ENCODE measurements at regions not wholly inside any gene's neighbourhood (a gene's known extent, or its start where the extent isn't known, plus 50 kb on each side); places are given as distances from the start of the nearest gene placed in this dataset.

- TF ChIP-seq POLR2A (IDR thresholded peaks at IDR 0.05) (no peak), POLR2AphosphoS5 (IDR thresholded peaks at IDR 0.05) (no peak), CTCF (IDR thresholded peaks at IDR 0.05) (no peak)
These were observed 200.3 kb upstream of the PPP2R2D start for GRCh38 chr10:131700506-131700905.

DNA sequence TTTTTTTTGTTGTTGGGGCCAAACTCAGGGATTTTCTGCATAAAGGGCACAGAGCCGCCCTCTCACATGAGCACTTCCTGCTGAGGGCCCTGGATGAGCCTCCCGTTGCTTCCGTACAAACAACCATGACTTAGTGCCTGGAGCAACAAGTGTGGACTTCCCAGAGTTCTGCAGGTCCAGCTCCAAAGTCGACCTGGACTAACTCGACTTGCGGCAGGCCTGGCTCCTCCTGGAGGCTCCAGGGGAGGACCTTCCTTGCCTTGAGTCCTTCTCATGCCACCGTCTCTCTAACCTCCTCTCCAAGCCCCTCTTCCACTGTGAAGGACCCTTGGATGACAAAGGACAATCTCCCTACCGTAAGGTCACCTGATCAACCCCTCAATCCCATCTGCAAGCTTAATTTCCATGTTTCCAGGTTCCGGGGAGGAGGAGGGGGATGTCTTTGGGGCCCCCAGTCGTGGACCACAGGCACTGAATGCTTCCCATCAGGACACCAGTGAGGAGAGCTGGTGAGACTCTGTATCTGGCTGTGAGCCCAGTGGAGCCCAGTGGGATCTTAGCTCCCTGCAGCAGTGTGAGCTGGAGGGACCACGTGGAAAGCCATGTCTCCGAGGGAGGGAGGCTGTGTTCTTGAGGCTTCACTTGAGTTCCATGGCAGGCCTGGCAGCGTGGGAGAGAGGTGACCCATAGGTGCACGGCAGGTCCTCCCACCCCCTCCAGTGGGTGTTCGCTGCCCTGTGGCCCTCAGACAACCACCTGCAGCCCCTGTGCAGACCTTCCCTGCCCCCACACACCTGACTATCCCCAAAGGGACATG, 199.5 kb upstream of the PPP2R2D start:
- Histone ChIP-seq H3K27me3 (replicated peaks; ENCODE audit: insufficient read depth) (peaks cover 2% of the 10 kb centered on the region), H3K36me3 (no peaks in the 10 kb centered on the region), H3K9me3 (no peaks in the 10 kb centered on the region), H3K4me3 (no peak overlapping the region), H3K4me1 (replicated peaks) (no peaks in the 10 kb centered on the region), H3K27ac (no peak overlapping the region)
- TF ChIP-seq CTCF (IDR thresholded peaks at IDR 0.05) = no peak
- no peak for TF ChIP-seq POLR2AphosphoS5 (IDR thresholded peaks at IDR 0.05)
- TF ChIP-seq POLR2A (IDR thresholded peaks at IDR 0.05) = no peak
- intact Hi-C loops (cut with DNase I) = no loop called here
- no peak for DNase-seq (ENCODE audit: low spot score)
- 82% methylated on average over 15 of the region's 15 CpGs for WGBS

More at GRCh38 chr10:131700506-131700905, 200.3 kb upstream of the PPP2R2D start:
- Histone ChIP-seq H3K4me1 (replicated peaks) (no peaks in the 10 kb centered on the region), H3K36me3 (no peaks in the 10 kb centered on the region), H3K9me3 (no peaks in the 10 kb centered on the region), H3K4me3 (no peak overlapping the region), H3K27me3 (replicated peaks; ENCODE audit: insufficient read depth) (peaks cover 2% of the 10 kb centered on the region), H3K27ac (no peak overlapping the region)
- WGBS = 86% methylated on average over 10 of the region's 10 CpGs
- intact Hi-C loops (cut with DNase I) = no loop called here
- no peak for DNase-seq (ENCODE audit: low spot score)

GRCh38 chr10:131702531-131703356, 198.1 kb upstream of the PPP2R2D start:
- TF ChIP-seq POLR2A (IDR thresholded peaks at IDR 0.05) (no peak), POLR2AphosphoS5 (IDR thresholded peaks at IDR 0.05) (no peak), CTCF (IDR thresholded peaks at IDR 0.05) (no peak)
- H3K9me3 ChIP-seq = no peaks in the 10 kb centered on the region
- intact Hi-C loops (cut with DNase I) = no loop called here
- H3K36me3 ChIP-seq = no peaks in the 10 kb centered on the region
- no peak overlapping the region for H3K4me3 ChIP-seq
- no peaks in the 10 kb centered on the region for H3K4me1 ChIP-seq (replicated peaks)
- peaks cover 2% of the 10 kb centered on the region for H3K27me3 ChIP-seq (replicated peaks; ENCODE audit: insufficient read depth)
- no peak overlapping the region for H3K27ac ChIP-seq
- WGBS = 58% methylated on average over 22 of the region's 23 CpGs
- no peak for DNase-seq (ENCODE audit: low spot score)

DNA sequence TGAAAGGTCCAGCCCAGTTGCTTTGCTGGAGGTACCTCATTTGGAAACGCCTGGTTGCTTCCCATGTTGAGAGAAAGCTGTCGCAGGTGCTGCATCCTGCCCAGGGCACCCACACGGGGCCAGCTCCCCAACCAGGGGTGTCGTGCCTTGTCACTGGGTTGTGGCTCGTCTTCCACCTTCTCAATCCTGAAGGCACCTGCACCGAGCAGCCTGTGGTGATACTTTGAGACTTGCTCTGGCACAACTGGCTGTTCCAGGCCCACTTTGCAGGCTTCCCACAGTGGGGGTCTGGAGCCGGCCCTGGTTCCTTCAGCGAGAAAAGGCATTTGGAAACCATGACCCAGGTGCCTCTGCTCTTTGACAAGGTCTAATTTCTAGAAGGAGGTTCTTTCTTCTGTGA, 197.3 kb upstream of the PPP2R2D start:
- no peak for DNase-seq (ENCODE audit: low spot score)
- H3K4me3 ChIP-seq = no peak overlapping the region
- H3K27ac ChIP-seq = no peak overlapping the region
- no peaks in the 10 kb centered on the region for H3K4me1 ChIP-seq (replicated peaks)
- H3K27me3 ChIP-seq (replicated peaks; ENCODE audit: insufficient read depth) = peaks cover 2% of the 10 kb centered on the region
- no peaks in the 10 kb centered on the region for H3K9me3 ChIP-seq
- WGBS = 88% methylated on average over 8 of the region's 8 CpGs
- TF ChIP-seq CTCF (IDR thresholded peaks at IDR 0.05) (no peak), POLR2AphosphoS5 (IDR thresholded peaks at IDR 0.05) (no peak), POLR2A (IDR thresholded peaks at IDR 0.05) (no peak)
- intact Hi-C loops (cut with DNase I) = no loop called here
- H3K36me3 ChIP-seq = no peaks in the 10 kb centered on the region
